ENCODE measurements at regions not wholly inside any gene's neighbourhood (a gene's known extent, or its start where the extent isn't known, plus 50 kb on each side); places are given as distances from the start of the nearest gene placed in this dataset.
"Not testable (repeated sequence)": the region's sequence is repeated elsewhere in the genome, so short reads cannot be mapped to it uniquely, and the experiment has no call there.

GRCh38 chr3:157858821-157859220, 247.4 kb downstream of the SHOX2 start:
- TF ChIP-seq YY1 (IDR thresholded peaks at IDR 0.05; ENCODE audit: insufficient read depth, insufficient read length) (no peak), SUZ12 (IDR thresholded peaks at IDR 0.05; ENCODE audit: extremely low read depth, insufficient read depth, insufficient read length) (no peak), ZNF274 (IDR thresholded peaks at IDR 0.05; ENCODE audit: low read depth, low read length) (no peak)
- no peak overlapping the region for H3K9ac ChIP-seq (ENCODE audit: insufficient read length, low read depth)
- no peaks in the 10 kb centered on the region for H3K9me3 ChIP-seq (ENCODE audit: insufficient read depth, low read length)
- no peaks in the 10 kb centered on the region for H3K4me1 ChIP-seq (ENCODE audit: insufficient read depth, insufficient read length)
- H3K36me3 ChIP-seq (ENCODE audit: insufficient read depth, insufficient read length, low read length), result no peaks in the 10 kb centered on the region
- no peak for DNase-seq (ENCODE audit: low read depth, low spot score)
- no peak overlapping the region for H3K4me3 ChIP-seq (ENCODE audit: insufficient read length, low read depth)
- H3K27me3 ChIP-seq (ENCODE audit: insufficient read depth, insufficient read length), result no peaks in the 10 kb centered on the region

GRCh38 chr3:157857440-157857839, 248.8 kb downstream of the SHOX2 start:
- Histone ChIP-seq H3K4me1 (ENCODE audit: insufficient read depth, insufficient read length) (no peaks in the 10 kb centered on the region), H3K9me3 (ENCODE audit: insufficient read depth, low read length) (no peaks in the 10 kb centered on the region), H3K36me3 (ENCODE audit: insufficient read depth, insufficient read length, low read length) (no peaks in the 10 kb centered on the region), H3K27me3 (ENCODE audit: insufficient read depth, insufficient read length) (no peaks in the 10 kb centered on the region), H3K9ac (ENCODE audit: insufficient read length, low read depth) (no peak overlapping the region), H3K4me3 (ENCODE audit: insufficient read length, low read depth) (no peak overlapping the region)
- TF ChIP-seq SUZ12 (IDR thresholded peaks at IDR 0.05; ENCODE audit: extremely low read depth, insufficient read depth, insufficient read length) (no peak), ZNF274 (IDR thresholded peaks at IDR 0.05; ENCODE audit: low read depth, low read length) (no peak), YY1 (IDR thresholded peaks at IDR 0.05; ENCODE audit: insufficient read depth, insufficient read length) (no peak)
- DNase-seq (ENCODE audit: low read depth, low spot score), result no peak

- no peak for DNase-seq (ENCODE audit: low read depth, low spot score)
- TF ChIP-seq SUZ12 (IDR thresholded peaks at IDR 0.05; ENCODE audit: extremely low read depth, insufficient read depth, insufficient read length), result no peak
- TF ChIP-seq YY1 (IDR thresholded peaks at IDR 0.05; ENCODE audit: insufficient read depth, insufficient read length), result no peak
- TF ChIP-seq ZNF274 (IDR thresholded peaks at IDR 0.05; ENCODE audit: low read depth, low read length), result no peak
- no peak overlapping the region for H3K9ac ChIP-seq (ENCODE audit: insufficient read length, low read depth)
Observed at GRCh38 chr3:157856078-157856939, 249.9 kb downstream of the SHOX2 start.

GRCh38 chr3:157845839-157846238, 260.4 kb downstream of the SHOX2 start:
- H3K36me3 ChIP-seq (ENCODE audit: insufficient read depth, insufficient read length, low read length); H3K9ac ChIP-seq (ENCODE audit: insufficient read length, low read depth); H3K4me3 ChIP-seq (ENCODE audit: insufficient read length, low read depth); H3K27me3 ChIP-seq (ENCODE audit: insufficient read depth, insufficient read length); H3K9me3 ChIP-seq (ENCODE audit: insufficient read depth, low read length); H3K4me1 ChIP-seq (ENCODE audit: insufficient read depth, insufficient read length); DNase-seq (ENCODE audit: low read depth, low spot score): not testable (repeated sequence)

More at GRCh38 chr3:157856078-157856939, 249.9 kb downstream of the SHOX2 start:
- H3K36me3 ChIP-seq (ENCODE audit: insufficient read depth, insufficient read length, low read length), result no peaks in the 10 kb centered on the region
- no peaks in the 10 kb centered on the region for H3K9me3 ChIP-seq (ENCODE audit: insufficient read depth, low read length)
- H3K4me3 ChIP-seq (ENCODE audit: insufficient read length, low read depth), result no peak overlapping the region
- H3K27me3 ChIP-seq (ENCODE audit: insufficient read depth, insufficient read length), result no peaks in the 10 kb centered on the region
- H3K4me1 ChIP-seq (ENCODE audit: insufficient read depth, insufficient read length), result no peaks in the 10 kb centered on the region

GRCh38 chr3:157844800-157845565, 261.2 kb downstream of the SHOX2 start:
- Histone ChIP-seq H3K9ac (ENCODE audit: insufficient read length, low read depth) (no peak overlapping the region), H3K27me3 (ENCODE audit: insufficient read depth, insufficient read length) (no peaks in the 10 kb centered on the region), H3K4me1 (ENCODE audit: insufficient read depth, insufficient read length) (no peaks in the 10 kb centered on the region), H3K9me3 (ENCODE audit: insufficient read depth, low read length) (no peaks in the 10 kb centered on the region), H3K4me3 (ENCODE audit: insufficient read length, low read depth) (no peak overlapping the region), H3K36me3 (ENCODE audit: insufficient read depth, insufficient read length, low read length) (no peaks in the 10 kb centered on the region)
- TF ChIP-seq YY1 (IDR thresholded peaks at IDR 0.05; ENCODE audit: insufficient read depth, insufficient read length) (no peak), SUZ12 (IDR thresholded peaks at IDR 0.05; ENCODE audit: extremely low read depth, insufficient read depth, insufficient read length) (no peak), ZNF274 (IDR thresholded peaks at IDR 0.05; ENCODE audit: low read depth, low read length) (no peak)
- no peak for DNase-seq (ENCODE audit: low read depth, low spot score)

GRCh38 chr3:157844216-157844615, 262.0 kb downstream of the SHOX2 start:
- no peaks in the 10 kb centered on the region for H3K9me3 ChIP-seq (ENCODE audit: insufficient read depth, low read length)
- no peaks in the 10 kb centered on the region for H3K36me3 ChIP-seq (ENCODE audit: insufficient read depth, insufficient read length, low read length)
- H3K4me1 ChIP-seq (ENCODE audit: insufficient read depth, insufficient read length), result no peaks in the 10 kb centered on the region
- TF ChIP-seq SUZ12 (IDR thresholded peaks at IDR 0.05; ENCODE audit: extremely low read depth, insufficient read depth, insufficient read length), result no peak
- no peak for TF ChIP-seq YY1 (IDR thresholded peaks at IDR 0.05; ENCODE audit: insufficient read depth, insufficient read length)
- TF ChIP-seq ZNF274 (IDR thresholded peaks at IDR 0.05; ENCODE audit: low read depth, low read length), result no peak
- no peak overlapping the region for H3K4me3 ChIP-seq (ENCODE audit: insufficient read length, low read depth)
- no peak overlapping the region for H3K9ac ChIP-seq (ENCODE audit: insufficient read length, low read depth)
- no peak for DNase-seq (ENCODE audit: low read depth, low spot score)
- H3K27me3 ChIP-seq (ENCODE audit: insufficient read depth, insufficient read length), result no peaks in the 10 kb centered on the region

GRCh38 chr3:157841029-157841428, 265.2 kb downstream of the SHOX2 start:
- Histone ChIP-seq H3K4me1 (ENCODE audit: insufficient read depth, insufficient read length) (no peaks in the 10 kb centered on the region), H3K36me3 (ENCODE audit: insufficient read depth, insufficient read length, low read length) (no peaks in the 10 kb centered on the region), H3K9me3 (ENCODE audit: insufficient read depth, low read length) (no peaks in the 10 kb centered on the region), H3K9ac (ENCODE audit: insufficient read length, low read depth) (no peak overlapping the region), H3K4me3 (ENCODE audit: insufficient read length, low read depth) (no peak overlapping the region), H3K27me3 (ENCODE audit: insufficient read depth, insufficient read length) (no peaks in the 10 kb centered on the region)
- TF ChIP-seq YY1 (IDR thresholded peaks at IDR 0.05; ENCODE audit: insufficient read depth, insufficient read length), result no peak
- TF ChIP-seq ZNF274 (IDR thresholded peaks at IDR 0.05; ENCODE audit: low read depth, low read length), result no peak
- no peak for TF ChIP-seq SUZ12 (IDR thresholded peaks at IDR 0.05; ENCODE audit: extremely low read depth, insufficient read depth, insufficient read length)
- DNase-seq (ENCODE audit: low read depth, low spot score), result no peak

Measured in NT2/D1 (cell line).